ENCODE measurements at regions not wholly inside any gene's neighbourhood (a gene's known extent, or its start where the extent isn't known, plus 50 kb on each side); places are given as distances from the start of the nearest gene placed in this dataset.

DNA sequence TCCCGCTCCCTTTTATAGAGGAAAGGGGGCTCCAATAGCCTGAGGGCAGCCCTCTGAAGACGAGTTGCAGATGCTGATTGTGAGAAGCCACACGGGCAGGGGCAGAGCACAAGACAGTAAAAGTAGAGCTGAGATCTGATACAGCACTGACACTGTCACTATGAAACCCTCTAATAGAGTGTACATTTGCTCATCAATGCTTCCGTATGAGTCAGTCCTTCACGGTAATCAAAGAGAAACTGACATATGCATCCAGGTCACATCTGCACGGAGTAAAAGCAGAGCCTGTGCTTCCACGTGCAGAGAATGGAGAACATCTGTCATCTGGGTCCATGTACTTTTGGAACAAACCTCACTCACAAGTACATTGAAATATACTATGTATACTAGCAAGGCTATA, 60.6 kb upstream of the TMEM215 start:
- intact Hi-C loops (cut with DNase I): loop anchor here in 1 of 10 donors (5.0 kb wide), 1 partner anchor 45 kb away; no protein-coding TSS in a partner anchor
- TF ChIP-seq, protein P1, sequence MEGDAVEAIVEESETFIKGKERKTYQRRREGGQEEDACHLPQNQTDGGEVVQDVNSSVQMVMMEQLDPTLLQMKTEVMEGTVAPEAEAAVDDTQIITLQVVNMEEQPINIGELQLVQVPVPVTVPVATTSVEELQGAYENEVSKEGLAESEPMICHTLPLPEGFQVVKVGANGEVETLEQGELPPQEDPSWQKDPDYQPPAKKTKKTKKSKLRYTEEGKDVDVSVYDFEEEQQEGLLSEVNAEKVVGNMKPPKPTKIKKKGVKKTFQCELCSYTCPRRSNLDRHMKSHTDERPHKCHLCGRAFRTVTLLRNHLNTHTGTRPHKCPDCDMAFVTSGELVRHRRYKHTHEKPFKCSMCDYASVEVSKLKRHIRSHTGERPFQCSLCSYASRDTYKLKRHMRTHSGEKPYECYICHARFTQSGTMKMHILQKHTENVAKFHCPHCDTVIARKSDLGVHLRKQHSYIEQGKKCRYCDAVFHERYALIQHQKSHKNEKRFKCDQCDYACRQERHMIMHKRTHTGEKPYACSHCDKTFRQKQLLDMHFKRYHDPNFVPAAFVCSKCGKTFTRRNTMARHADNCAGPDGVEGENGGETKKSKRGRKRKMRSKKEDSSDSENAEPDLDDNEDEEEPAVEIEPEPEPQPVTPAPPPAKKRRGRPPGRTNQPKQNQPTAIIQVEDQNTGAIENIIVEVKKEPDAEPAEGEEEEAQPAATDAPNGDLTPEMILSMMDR (IDR thresholded peaks at IDR 0.05): no peak
- 38 to 52% methylated on average over 7 of the region's 7 CpGs for WGBS, 2 donors
- no peak overlapping the region for H3K4me3 ChIP-seq
- DNase-seq (no peak), ATAC-seq (no peak)
- no peaks in the 10 kb centered on the region for H3K36me3 ChIP-seq
- no peaks in the 10 kb centered on the region for H3K4me1 ChIP-seq
- no peak overlapping the region for H3K27ac ChIP-seq
- peaks cover 0 to 15% (median 0%) of the 10 kb centered on the region in 7 donors for H3K27me3 ChIP-seq
- H3K9me3 ChIP-seq: no peaks in the 10 kb centered on the region

DNA sequence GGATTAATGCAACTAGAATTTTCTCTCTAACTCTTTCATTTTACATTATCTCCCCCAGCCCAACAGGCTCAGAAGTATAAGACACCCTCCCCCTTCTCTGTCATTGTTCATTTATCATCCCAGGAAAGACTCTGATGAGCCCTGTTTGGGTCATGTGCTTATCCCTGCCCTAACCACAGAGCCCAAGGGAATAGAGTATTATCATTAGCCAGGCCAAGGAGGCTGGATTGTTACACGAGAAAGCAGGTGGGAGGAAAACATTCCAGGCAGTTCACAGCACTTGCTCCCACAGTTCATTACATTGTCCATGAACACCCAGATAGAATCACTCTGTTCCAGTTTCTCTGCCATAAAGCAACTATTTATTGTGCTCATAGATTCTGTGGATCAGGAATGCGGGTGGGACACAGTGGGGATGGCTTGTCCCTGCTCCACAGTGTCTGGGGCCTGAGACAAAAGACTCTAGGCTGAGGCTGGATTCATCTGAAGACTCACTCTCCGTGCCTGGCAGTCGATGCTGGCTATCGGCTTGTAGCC, 59.5 kb upstream of the TMEM215 start:
- no peak for ATAC-seq
- intact Hi-C loops (cut with DNase I): loop anchor here in 1 of 10 donors (5.0 kb wide), 1 partner anchor 43 kb away; no protein-coding TSS in a partner anchor
- TF ChIP-seq, protein P1 (IDR thresholded peaks at IDR 0.05): no peak

DNA sequence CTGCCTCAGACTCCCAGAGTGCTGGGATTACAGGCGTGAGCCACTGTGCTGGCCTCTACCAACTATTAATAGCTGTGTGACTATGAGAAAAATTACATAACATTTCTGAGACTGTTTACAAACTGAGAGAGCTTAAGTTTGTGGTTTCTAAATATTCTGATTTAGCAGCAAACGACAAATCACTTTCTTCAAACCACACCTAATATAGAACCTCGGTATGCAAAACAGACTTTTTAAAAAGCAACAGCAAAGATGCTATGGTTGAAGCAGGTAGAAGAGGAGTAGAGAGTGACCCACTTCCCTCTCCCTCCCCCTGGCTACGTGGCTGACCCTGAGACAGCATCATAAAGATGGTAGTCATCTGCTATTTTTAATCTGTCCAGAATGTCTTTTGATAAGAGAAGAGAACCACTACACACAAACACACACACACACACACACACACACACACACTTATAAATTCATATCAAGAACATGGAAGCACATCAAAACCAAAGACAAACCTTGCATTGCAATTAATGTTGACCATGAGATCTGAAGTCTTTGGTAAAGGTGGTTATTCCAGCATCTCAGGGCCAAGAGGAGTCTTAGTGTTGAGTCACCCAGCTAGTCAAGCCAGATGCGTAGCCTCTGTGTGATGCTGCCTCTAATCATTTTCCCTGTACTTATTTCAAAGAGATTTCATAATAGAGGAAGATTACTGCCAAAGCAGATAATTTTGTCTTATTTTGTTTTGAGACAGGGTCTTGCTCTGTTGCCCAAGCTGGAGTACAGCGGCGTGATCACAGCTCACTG, 58.1 kb upstream of the TMEM215 start:
- H3K4me3 ChIP-seq: no peak overlapping the region
- TF ChIP-seq, protein P1 (IDR thresholded peaks at IDR 0.05): no peak
- no peaks in the 10 kb centered on the region for H3K4me1 ChIP-seq
- no peak for DNase-seq
- H3K27ac ChIP-seq: no peak overlapping the region
- H3K36me3 ChIP-seq: no peaks in the 10 kb centered on the region
- peaks cover 0 to 10% (median 0%) of the 10 kb centered on the region in 7 donors for H3K27me3 ChIP-seq
- WGBS, 2 donors: 66 to 69% methylated on average over 7 of the region's 7 CpGs
- H3K9me3 ChIP-seq: peaks cover 0 to 12% (median 0%) of the 10 kb centered on the region in 11 donors
- no peak for ATAC-seq
- intact Hi-C loops (cut with DNase I): no loop called here

More for the DNA sequence above, 59.5 kb upstream of the TMEM215 start:
- peaks cover 0 to 11% (median 0%) of the 10 kb centered on the region in 11 donors for H3K9me3 ChIP-seq
- no peaks in the 10 kb centered on the region for H3K4me1 ChIP-seq
- H3K4me3 ChIP-seq: no peak overlapping the region
- no peak for DNase-seq
- H3K36me3 ChIP-seq: no peaks in the 10 kb centered on the region
- H3K27me3 ChIP-seq: peaks cover 0 to 15% (median 0%) of the 10 kb centered on the region in 7 donors
- H3K27ac ChIP-seq: no peak overlapping the region
- 61% methylated on average over 5 of the region's 5 CpGs for WGBS, 2 donors

DNA sequence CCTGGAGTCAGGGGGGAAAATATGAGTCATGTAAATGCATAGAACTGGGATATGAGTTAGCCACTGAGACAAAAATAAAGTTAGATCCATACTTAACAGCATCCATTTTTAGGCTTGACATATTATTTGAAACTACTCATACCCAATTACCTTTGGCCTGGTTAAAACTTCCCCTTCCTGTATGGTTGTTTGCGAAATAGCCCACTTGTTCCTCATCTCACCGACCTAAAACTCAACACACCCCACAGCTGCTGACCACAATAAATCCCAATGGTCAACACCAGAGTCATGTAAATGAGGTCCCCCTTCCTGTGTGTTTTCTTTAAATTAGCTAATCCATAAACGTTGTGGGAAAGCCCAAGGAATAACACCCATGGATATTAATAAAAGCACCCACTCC, 55.2 kb upstream of the TMEM215 start:
- Histone ChIP-seq H3K4me3 (no peak overlapping the region), H3K9me3 (peaks cover 0 to 23% (median 0%) of the 10 kb centered on the region in 11 donors), H3K27ac (no peak overlapping the region), H3K27me3 (no peaks in the 10 kb centered on the region), H3K4me1 (no peaks in the 10 kb centered on the region), H3K36me3 (no peaks in the 10 kb centered on the region)
- DNase-seq (no peak), ATAC-seq (no peak)
- intact Hi-C loops (cut with DNase I): no loop called here
- 63 to 74% methylated on average over 3 of the region's 3 CpGs for WGBS, 2 donors
- TF ChIP-seq, protein P1 (IDR thresholded peaks at IDR 0.05): no peak
